Tibial artery (tissue), 4 donors: ENCODE measurements at regions not wholly inside any gene's neighbourhood (a gene's known extent, or its start where the extent isn't known, plus 50 kb on each side); places are given as distances from the start of the nearest gene placed in this dataset.
"Not testable (repeated sequence)": the region's sequence is repeated elsewhere in the genome, so short reads cannot be mapped to it uniquely, and the experiment has no call there.

Experiments
- DNase-seq, 2 donors: peaks; one replicate each; pipeline ENCODE4 v3.0.0-alpha.2; 2019
- H3K27ac ChIP-seq, 2 donors: fragments of 200-600 bp; sonication (generic) in 1 of 2; 1 replicate in 1 of 2; 2 replicates in 1 of 2; pipeline ENCODE4 v1.5.1; 2018 to 2019; ENCODE audit warnings: mild to moderate bottlenecking in 1 of 2
- H3K27me3 ChIP-seq, 2 donors: fragments of 200-600 bp; sonication (generic) in 1 of 2; one replicate each; pipeline versions ENCODE4 v1.5.1 to v1.6.0; 2016 to 2019
- H3K36me3 ChIP-seq, 3 donors: fragments of 200-600 bp; sonication (generic) in 2 of 3; one replicate each; pipeline ENCODE4 v1.5.1; 2016 to 2019; ENCODE audit warnings: mild to moderate bottlenecking in 2 of 3
- H3K4me1 ChIP-seq, 4 donors: fragments of 200-600 bp; sonication (generic) in 2 of 4; 1 replicate in 3 of 4; 2 replicates in 1 of 4; pipeline ENCODE4 v1.5.1; 2016 to 2019
- H3K4me3 ChIP-seq, 2 donors: fragments of 200-600 bp; sonication (generic) in 1 of 2; 1 replicate in 1 of 2; 2 replicates in 1 of 2; pipeline ENCODE4 v1.5.1; 2018 to 2019; ENCODE audit warnings: mild to moderate bottlenecking in 2 of 2
- H3K9me3 ChIP-seq, 3 donors: fragments of 200-600 bp; sonication (generic) in 1 of 3; one replicate each; pipeline ENCODE4 v1.5.1; 2016 to 2019
- intact Hi-C: fragments of 100-400 bp; cut with DNase I; formaldehyde crosslinking; loops from one replicate; pipeline ENCODE4 v1.15.0; 2023; ENCODE audit warnings: low total_unique reads
- TF ChIP-seq, protein P1 (sequence below), 2 experiments: fragments of 200-600 bp in 1 of 2; fragments of 450-650 bp in 1 of 2; IDR thresholded peaks; one replicate each; pipeline ENCODE4 v1.5.1; 2017 to 2019; ENCODE audit warnings: antibody characterized with exemption in 2 of 2, mild to moderate bottlenecking in 1 of 2, moderate library complexity in 1 of 2

GRCh38 chr3:101141135-101141534, 147.9 kb upstream of the ABI3BP start:
- no peaks in the 10 kb centered on the region for H3K36me3 ChIP-seq
- no peaks in the 10 kb centered on the region for H3K27me3 ChIP-seq
- TF ChIP-seq, protein P1, sequence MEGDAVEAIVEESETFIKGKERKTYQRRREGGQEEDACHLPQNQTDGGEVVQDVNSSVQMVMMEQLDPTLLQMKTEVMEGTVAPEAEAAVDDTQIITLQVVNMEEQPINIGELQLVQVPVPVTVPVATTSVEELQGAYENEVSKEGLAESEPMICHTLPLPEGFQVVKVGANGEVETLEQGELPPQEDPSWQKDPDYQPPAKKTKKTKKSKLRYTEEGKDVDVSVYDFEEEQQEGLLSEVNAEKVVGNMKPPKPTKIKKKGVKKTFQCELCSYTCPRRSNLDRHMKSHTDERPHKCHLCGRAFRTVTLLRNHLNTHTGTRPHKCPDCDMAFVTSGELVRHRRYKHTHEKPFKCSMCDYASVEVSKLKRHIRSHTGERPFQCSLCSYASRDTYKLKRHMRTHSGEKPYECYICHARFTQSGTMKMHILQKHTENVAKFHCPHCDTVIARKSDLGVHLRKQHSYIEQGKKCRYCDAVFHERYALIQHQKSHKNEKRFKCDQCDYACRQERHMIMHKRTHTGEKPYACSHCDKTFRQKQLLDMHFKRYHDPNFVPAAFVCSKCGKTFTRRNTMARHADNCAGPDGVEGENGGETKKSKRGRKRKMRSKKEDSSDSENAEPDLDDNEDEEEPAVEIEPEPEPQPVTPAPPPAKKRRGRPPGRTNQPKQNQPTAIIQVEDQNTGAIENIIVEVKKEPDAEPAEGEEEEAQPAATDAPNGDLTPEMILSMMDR (IDR thresholded peaks at IDR 0.05): no peak
- peaks cover 0 to 13% (median 0%) of the 10 kb centered on the region in 4 donors for H3K4me1 ChIP-seq
- DNase-seq: no peak
- no peak overlapping the region for H3K4me3 ChIP-seq
- H3K27ac ChIP-seq: no peak overlapping the region
- intact Hi-C loops: no loop called here
- H3K9me3 ChIP-seq: no peaks in the 10 kb centered on the region

GRCh38 chr3:101138817-101139216, 145.6 kb upstream of the ABI3BP start:
- intact Hi-C loops: no loop called here
- peaks cover 0 to 13% (median 0%) of the 10 kb centered on the region in 4 donors for H3K4me1 ChIP-seq
- TF ChIP-seq, protein P1 (IDR thresholded peaks at IDR 0.05): no peak
- H3K36me3 ChIP-seq: no peaks in the 10 kb centered on the region
- no peak overlapping the region for H3K4me3 ChIP-seq
- no peaks in the 10 kb centered on the region for H3K27me3 ChIP-seq
- no peak overlapping the region for H3K27ac ChIP-seq
- DNase-seq: no peak
- no peaks in the 10 kb centered on the region for H3K9me3 ChIP-seq

DNA sequence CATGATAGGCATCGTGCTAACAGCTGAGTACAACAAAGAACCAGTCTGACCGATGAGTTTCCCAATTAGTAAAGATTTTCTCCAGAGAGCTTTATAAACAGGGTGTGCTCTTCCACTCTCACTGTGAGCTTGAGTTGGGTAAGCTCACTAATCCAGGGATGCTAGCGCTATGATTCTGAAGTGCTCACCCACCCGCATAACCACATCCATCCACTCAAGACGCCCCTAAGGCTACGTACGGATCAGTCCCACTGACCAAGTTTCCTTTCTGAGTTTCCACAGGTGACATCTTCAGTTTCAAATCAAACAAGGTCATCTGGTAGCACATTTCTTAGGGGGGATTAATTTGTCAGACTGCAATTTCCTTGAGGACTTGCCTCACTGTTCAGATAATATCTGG, 141.1 kb upstream of the ABI3BP start:
- H3K27ac ChIP-seq: no peak overlapping the region
- H3K36me3 ChIP-seq: no peaks in the 10 kb centered on the region
- no peaks in the 10 kb centered on the region for H3K4me1 ChIP-seq
- no peaks in the 10 kb centered on the region for H3K27me3 ChIP-seq
- no peak for DNase-seq
- TF ChIP-seq, protein P1 (IDR thresholded peaks at IDR 0.05): no peak
- intact Hi-C loops: no loop called here
- no peaks in the 10 kb centered on the region for H3K9me3 ChIP-seq
- H3K4me3 ChIP-seq: no peak overlapping the region

GRCh38 chr3:101133652-101134051, 140.4 kb upstream of the ABI3BP start:
- intact Hi-C loops: no loop called here
- Histone ChIP-seq H3K36me3 (no peaks in the 10 kb centered on the region), H3K4me1 (no peaks in the 10 kb centered on the region), H3K27me3 (no peaks in the 10 kb centered on the region), H3K27ac (no peak overlapping the region), H3K4me3 (no peak overlapping the region), H3K9me3 (no peaks in the 10 kb centered on the region)
- no peak for DNase-seq
- TF ChIP-seq, protein P1 (IDR thresholded peaks at IDR 0.05): no peak

GRCh38 chr3:101133197-101133596, 140.0 kb upstream of the ABI3BP start:
- H3K36me3 ChIP-seq, DNase-seq, H3K9me3 ChIP-seq, H3K27ac ChIP-seq, intact Hi-C loops, H3K27me3 ChIP-seq, H3K4me1 ChIP-seq, H3K4me3 ChIP-seq: not testable (repeated sequence)

- DNase-seq: no peak
- H3K4me3 ChIP-seq: no peak overlapping the region
- intact Hi-C loops: no loop called here
- no peaks in the 10 kb centered on the region for H3K36me3 ChIP-seq
- H3K27ac ChIP-seq: no peak overlapping the region
- H3K27me3 ChIP-seq: no peaks in the 10 kb centered on the region
- no peaks in the 10 kb centered on the region for H3K4me1 ChIP-seq
- H3K9me3 ChIP-seq: no peaks in the 10 kb centered on the region
- TF ChIP-seq, protein P1 (IDR thresholded peaks at IDR 0.05): no peak
These were observed 138.5 kb upstream of the ABI3BP start for GRCh38 chr3:101131767-101132166.
